Endometrial microvascular endothelial cells (primary cell): ENCODE measurements at regions not wholly inside any gene's neighbourhood (a gene's known extent, or its start where the extent isn't known, plus 50 kb on each side); places are given as distances from the start of the nearest gene placed in this dataset.

ENCODE experiments used
- in situ Hi-C: cut with HindIII; loops from 2 replicates; pipeline ENCODE4 v1.10.0; 2017; ENCODE audit warnings: low sequenced_read_pairs, low pct_unique_long_range_greater_than_20kb; ENCODE audit errors: inconsistent ontology term

DNA sequence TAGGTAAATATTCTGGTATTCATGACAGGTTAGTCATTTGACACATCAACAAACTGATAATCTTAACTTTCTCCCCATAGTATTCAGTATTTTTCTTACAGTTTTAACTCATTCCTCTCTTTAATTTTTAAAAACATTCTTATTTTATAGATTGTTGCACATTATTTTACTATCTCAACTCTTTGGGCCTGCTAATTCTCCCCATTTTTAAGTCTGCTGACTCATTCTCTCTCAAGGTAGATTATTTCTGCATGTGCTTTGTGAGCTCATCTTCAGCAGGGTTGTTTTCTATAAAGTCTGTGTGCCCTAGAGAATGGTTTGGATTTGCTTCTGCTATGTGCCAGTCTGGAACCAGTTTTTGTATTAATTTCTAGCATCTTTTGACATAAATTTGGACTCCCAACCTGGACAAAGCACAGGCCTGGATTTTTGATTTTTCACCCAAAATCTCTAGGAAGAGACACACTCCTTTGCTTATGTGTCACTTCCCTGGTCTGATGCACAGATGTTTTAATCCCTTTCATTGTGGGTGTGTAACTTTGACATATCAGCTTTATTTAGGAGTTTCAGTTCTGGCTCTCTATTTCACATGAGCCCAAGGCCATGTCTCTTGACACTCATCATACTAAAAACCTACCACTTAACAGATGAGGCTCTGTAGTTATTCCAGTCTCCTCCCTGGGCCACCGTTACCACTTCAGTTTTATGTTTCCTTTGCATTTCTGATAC is 194.3 kb upstream of the PGRMC2 start:
- in situ Hi-C loops = no loop called here

DNA sequence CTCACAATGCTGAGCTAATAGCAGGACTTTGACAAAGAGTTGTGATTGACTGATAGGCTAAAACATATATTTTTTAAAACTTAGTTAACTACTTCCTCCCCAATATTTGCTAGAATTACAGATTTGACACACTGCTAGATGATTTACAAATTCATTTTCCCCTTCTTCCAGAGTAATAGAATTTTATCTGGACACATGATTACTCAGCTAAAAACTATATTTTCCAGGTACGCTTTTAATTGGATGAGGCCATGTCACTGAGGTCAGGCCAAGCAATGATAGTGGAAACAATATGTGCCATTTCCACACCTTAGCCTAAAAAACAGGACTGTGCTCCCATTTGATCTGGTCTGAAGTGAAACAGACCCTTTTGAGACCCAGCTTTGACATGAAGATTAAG is 193.3 kb upstream of the PGRMC2 start:
- in situ Hi-C loops = no loop called here

DNA sequence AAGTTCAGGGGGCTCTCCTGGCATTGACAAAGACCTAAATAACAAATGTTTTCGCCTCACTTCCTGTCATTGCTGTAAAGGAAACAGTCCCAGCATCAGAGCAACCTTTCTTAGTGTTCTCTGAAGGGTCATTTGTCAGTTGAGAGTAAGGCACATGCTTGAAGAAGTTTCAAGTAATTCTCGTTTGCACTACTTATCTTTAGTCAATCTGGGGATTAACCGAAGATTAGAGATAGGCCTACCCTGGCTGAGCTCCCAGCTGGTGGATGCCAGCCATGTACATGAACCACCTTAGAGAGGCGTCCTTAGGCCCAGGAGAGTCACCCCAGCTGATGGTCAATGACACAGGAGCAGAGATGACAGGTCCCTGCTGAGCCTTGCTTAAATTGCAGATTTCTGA is 189.9 kb upstream of the PGRMC2 start:
- in situ Hi-C loops = no loop called here

DNA sequence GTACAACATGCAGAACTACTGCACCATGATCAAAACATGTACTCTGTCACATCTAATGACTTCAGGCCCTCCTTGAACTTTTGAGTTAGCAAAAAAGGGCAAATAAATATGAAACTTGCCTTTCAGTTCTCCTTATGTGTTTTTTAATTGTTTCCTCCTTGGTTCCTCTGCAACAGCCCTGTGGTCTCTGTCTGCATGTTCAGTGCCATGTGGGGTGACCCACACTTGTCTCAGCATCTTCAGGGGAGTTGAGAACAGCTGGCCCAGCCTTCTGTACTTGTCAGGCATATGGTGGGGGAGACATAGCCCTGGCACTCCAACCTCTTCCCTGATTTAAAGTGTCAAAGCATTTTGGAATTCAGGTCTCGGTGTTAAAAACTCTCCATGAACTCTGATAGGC is 188.0 kb upstream of the PGRMC2 start:
- in situ Hi-C loops = no loop called here

DNA sequence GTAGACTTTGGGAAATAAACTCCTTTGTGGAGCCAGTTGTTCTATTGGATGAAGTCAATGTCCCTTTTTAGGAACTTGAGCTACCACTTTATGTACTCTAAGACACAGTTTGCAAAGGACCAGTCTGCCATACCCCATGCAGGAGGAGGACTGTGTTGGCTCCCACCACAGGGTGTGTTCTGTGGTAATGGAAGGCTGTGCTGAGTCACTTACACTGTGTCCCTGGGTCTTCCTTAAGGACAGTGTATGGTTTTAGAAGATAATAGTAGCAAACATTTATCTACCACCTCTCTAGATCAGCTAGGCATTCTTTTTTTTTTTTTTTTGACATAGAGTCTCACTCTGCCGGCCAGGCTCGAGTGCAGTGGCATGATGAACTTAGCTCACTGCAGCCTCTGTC is 184.0 kb upstream of the PGRMC2 start:
- in situ Hi-C loops = loop anchor here (25.0 kb wide), 1 partner anchor 91 kb away; no protein-coding TSS in a partner anchor

DNA sequence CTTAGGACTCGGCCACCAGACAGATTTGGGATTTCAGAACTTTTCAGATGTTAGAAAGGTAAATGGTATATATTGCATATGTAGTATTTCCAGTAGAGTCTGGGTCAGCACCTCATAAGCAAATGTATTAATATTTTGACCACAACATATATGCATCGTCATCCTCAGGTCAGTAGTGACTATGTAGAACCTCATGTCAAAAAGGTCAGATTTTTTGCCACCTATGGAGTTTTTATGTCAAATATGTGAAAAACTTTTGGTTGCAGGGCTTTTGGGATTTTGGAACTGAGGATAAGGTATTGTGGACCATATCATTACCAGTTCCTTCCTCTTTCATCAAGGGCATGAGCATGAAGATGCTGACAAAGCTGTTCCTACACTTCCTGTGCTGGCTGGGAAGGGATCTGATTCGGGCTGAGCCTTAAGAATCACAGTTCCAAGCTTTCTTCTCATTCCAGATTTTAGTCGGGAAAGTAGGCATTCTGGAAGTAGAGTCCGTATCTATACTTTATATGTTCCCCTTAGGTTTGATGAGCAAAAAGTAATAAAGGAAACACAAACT is 183.0 kb upstream of the PGRMC2 start:
- in situ Hi-C loops = loop anchor here (25.0 kb wide), 1 partner anchor 92 kb away; no protein-coding TSS in a partner anchor

DNA sequence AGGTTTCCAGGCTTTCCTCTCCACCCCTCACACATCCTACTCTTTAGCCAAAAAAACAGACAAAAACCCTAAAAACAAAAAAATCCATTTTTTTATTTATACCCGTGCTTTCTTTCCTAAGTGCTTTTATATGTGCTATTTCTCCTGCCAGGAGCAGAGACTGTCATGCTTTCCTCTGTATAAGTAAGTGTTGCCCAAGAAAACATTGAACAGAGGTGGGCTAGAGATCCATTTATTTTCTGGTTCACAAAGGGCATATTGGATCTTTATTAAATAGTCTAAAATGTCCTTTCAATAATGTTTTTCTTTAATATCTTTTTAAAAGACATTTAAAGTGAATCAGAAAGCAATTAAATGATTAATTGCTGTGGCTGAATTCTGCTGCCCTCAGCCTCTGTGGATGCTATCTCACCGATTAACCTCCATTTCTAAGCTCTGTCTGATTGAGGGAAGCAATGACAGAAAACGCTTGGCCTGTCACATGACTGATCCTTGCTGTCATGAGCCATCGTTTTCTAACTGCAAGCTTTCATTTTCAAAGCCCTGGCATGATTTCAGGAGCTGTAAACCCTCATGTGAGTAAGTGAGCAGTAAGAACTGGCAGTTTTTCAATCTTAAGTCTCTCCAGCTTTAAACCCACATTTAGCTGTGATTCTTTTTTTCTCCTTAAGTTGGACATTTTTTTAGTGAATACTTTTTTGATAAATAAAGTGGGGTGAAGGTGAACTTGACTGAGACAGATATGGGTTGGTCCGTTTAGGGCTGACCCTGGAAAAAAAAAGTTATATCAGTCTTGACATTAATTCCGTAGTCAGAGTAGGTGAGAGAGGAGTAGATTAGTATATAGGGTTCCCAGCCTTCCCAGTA is 180.7 kb upstream of the PGRMC2 start:
- in situ Hi-C loops = loop anchor here (25.0 kb wide), 1 partner anchor 94 kb away; no protein-coding TSS in a partner anchor

DNA sequence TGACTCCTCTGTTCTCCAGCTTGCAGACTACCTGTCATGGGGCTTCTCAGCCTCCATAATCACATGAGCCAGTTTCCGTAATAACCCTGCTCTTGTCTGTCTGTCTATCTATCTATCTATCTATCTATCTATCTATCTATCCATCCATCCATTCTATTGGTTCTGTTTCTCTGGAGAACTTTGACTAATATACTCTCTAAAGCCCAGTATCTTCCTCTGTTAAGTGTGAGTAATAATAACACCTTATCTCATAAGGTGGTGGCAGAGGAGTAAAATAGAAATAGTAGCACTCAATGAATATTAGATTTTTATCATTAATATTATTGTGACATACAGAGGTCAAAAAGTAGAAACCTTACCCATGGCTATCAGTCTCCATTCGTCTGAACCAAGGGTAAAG is 177.9 kb upstream of the PGRMC2 start:
- in situ Hi-C loops = loop anchor here (25.0 kb wide), 1 partner anchor 97 kb away; no protein-coding TSS in a partner anchor

DNA sequence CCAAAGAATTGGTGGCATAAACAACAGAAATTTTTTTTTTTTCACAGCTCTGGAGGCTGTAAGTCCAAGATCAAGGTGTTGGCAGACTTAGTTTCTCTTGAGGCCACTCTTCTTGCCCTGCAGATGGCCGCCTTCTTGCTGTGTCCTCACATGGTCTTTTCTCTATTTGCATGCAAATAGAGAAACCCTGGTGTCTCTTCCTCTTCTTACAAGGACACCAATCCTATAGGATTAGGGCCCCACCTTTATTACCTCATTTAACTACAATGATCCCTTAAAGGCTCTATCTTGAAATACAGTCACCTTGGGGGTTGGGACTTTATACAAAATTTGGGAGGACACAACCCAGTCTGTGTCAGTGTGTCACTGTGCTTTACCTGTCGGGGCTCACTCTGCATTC is 175.4 kb upstream of the PGRMC2 start:
- in situ Hi-C loops = loop anchor here (25.0 kb wide), 1 partner anchor 99 kb away; no protein-coding TSS in a partner anchor

DNA sequence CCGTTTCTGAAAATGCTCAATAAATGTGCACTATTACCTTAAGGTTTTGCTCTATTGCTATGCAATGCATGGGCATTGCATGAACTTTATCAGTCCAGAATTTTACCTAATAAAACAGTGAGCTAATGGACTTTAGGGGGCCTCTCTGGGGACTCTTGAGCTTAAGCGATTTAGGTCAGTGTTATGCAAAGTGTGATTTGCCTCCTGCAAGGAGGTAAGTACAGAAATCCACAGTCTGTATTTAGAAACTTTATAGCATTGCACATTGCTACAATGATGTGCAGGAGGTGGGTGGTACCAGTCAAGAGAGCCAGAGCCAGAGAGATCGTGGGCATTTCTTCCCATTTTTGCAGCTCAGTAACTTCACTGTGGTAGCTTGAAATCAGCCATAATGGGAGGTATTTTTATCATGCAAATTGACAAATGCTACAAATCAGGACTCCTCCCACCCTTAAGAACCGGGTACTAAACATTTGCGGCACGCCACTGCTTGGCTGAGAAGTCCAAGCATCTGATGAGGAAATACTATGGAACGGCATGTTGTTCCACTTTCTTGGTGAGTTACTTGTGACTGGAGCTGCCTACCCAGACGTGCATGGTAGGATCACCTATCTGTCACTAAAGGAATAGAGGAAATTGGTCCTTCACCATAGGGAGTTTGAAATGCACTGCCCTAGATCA is 174.6 kb upstream of the PGRMC2 start:
- in situ Hi-C loops = loop anchor here (25.0 kb wide), 1 partner anchor 100 kb away; no protein-coding TSS in a partner anchor

DNA sequence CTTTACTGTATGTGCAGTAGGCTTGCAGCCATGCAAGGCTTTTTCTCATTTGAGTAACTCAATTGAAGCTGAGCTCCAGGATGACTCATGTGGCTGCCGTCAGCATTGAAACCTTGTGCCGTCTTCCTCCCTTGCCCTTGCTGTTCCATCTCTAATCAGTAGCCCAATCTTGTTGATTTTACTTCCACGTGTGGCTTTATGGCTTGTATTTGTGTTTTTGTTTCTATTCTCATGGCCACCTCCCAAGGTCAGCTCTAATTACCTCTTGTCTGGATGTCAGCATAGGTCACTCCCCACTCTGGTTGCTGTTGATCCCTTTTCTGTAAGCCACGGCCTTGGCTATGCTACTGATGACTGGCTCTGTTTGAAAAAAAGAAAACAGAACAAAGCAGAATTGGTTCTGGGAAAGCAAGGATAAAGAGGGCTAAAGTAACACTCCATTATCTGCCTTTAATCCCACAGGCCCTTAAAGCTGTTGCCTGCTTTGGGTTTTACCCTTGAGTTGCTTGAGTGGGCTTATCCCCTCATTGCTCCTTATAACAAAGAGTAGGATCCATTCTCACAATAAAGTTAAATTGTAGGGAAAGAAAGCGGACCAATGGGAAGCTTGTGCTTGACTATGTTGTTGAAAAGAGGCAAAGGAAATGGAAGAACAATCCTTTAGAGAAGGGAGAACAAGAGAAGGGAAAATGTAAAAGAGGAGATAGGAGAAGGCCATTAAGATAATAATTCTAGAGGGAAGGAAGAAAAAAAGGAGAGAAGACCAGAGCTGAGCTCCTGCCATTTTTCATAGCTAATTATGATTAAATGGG is 173.9 kb upstream of the PGRMC2 start:
- in situ Hi-C loops = loop anchor here (25.0 kb wide), 1 partner anchor 101 kb away; no protein-coding TSS in a partner anchor

DNA sequence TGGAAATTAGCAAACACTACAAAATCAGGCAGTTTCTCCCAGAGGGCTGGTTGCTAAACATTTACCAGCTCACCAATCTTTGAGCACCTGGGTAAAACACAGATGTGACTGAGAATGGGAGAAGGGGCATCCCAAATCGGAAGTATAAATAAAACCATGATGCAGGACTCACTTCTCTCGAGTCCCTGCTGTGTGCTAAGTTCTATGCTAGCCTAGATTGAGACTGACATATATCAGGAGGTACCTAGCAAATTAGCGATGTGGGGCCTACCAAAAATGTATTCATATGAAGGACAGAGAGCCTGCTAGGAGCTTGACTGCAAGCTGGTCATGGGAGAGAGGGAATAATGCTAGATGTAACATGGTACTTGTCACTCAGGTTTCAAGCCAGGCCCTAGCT is 171.9 kb upstream of the PGRMC2 start:
- in situ Hi-C loops = loop anchor here (10.0 to 25.0 kb wide), 2 partner anchors 103 to 345 kb away; partner anchors contain the start of gene JADE1

DNA sequence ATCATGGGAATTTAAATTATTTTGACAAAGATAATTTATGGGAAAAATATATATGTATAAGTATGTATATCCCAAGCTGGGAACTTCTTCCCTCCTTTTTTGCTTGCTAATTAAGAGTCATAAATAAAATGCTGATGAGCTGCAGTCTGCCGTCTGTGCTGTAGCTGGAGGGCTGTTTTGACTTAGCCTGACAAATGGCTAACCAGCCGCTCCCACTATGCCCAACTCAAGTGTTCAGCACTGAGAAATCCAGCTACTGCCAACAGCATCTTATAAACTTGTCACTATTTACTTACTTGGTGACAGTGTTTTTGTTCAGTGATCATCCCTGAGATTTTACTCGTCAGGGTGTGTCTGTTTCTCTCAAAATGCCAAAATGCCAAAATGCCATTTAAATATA is 171.2 kb upstream of the PGRMC2 start:
- in situ Hi-C loops = loop anchor here (10.0 to 25.0 kb wide), 2 partner anchors 103 to 346 kb away; partner anchors contain the start of gene JADE1

DNA sequence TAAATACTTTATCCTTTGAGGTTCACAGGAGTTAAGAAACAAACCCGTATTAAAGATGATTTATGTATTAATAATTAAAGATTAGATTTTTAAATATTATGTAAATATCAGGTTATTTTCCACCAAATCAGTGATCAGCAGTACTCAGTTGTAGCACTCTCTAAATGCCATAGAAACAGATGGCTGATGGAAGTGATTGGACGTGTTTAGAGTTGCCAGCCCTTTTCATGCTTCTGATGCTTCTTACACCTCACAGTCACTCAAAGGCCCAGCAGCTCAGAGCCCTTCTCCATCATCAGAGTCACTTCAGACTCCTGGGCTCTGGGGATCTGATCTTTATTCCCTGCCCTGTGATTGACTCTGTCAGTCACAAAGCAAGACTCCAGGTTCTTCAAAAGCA is 170.1 kb upstream of the PGRMC2 start:
- in situ Hi-C loops = loop anchor here (10.0 to 25.0 kb wide), 2 partner anchors 105 to 347 kb away; partner anchors contain the start of gene JADE1

DNA sequence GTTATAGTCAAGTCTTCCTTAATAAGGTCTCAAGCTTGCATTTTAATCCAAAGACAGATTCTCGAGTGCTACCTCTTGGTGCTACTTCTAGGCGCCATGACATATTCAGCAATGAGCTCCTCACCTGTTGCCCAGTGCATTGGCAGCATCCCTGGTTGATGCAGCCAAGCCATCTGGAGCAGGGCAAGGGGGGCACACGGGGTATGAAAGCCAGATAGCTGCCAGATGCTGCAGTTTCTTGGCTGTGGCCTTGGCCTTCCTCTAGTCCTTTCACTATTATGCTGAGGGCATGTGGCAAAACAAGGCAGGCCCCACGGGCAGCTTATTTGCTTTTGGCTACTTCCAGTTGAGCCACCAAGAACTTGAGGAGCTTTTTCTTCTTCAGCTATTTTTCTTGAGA is 168.6 kb upstream of the PGRMC2 start:
- in situ Hi-C loops = loop anchor here (10.0 to 25.0 kb wide), 2 partner anchors 106 to 349 kb away; partner anchors contain the start of gene JADE1

DNA sequence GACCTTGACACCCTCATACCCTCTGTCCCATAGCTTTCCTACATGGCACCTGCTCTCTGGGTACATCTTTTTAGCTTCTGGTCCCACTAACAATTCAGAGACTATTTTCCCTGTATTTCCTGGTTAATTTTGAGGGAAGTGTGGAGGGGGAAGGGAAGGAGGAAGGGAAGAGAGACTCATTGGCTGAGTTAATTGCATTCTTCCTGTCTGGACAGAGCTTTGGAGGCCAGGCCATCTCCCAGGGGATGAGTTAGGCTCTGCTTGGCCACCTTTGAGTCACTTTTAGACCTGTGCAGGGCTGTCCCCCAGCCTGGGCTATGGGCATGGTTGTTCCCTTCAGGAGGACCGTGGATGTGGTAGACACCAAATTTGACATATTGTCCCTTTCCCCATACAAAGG is 167.9 kb upstream of the PGRMC2 start:
- in situ Hi-C loops = loop anchor here (10.0 to 25.0 kb wide), 2 partner anchors 107 to 349 kb away; partner anchors contain the start of gene JADE1

DNA sequence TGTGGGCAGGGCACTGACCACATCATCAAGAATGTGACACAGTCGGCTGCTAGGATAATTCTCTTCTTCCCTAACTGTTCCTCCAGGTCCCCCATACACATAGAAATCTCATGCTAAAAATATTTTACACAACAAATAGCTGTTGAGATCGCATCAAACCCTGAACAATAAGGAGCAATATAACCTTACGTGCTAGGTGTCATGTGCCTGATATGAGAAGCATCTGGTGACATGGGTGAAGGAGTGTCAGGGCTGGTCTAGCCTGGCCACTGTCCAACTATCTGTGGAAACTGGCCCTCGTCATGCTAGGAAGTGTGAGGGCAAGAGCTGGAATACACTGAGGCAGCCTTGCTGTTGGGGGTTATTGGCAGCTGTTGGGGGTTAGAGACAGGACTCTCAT is 167.3 kb upstream of the PGRMC2 start:
- in situ Hi-C loops = loop anchor here (10.0 to 25.0 kb wide), 2 partner anchors 107 to 350 kb away; partner anchors contain the start of gene JADE1
